H9 (cell line): ENCODE measurements at regions not wholly inside any gene's neighbourhood (a gene's known extent, or its start where the extent isn't known, plus 50 kb on each side); places are given as distances from the start of the nearest gene placed in this dataset.

Source experiments
- DNase-seq: peaks from one replicate; pipeline ENCODE4 v3.0.0-alpha.2; 2017
- H2AFZ ChIP-seq: one replicate; pipeline ENCODE4 v1.6.1; 2013; ENCODE audit warnings: mild to moderate bottlenecking, low read length, control low read depth, moderate library complexity
- H2AK5ac ChIP-seq: 2 replicates; pipeline ENCODE4 v1.6.1; 2013; ENCODE audit warnings: low read length, control low read depth, mixed read lengths; ENCODE audit not compliant: insufficient read length
- H2BK120ac ChIP-seq: one replicate; pipeline ENCODE4 v1.6.1; 2013; ENCODE audit warnings: low read depth, mild to moderate bottlenecking, low read length, control low read depth, inconsistent platforms; ENCODE audit not compliant: poor library complexity, severe bottlenecking
- H2BK12ac ChIP-seq: 2 replicates; pipeline ENCODE4 v1.6.1; 2013; ENCODE audit warnings: low read length, control low read depth, mixed read lengths, low read depth; ENCODE audit not compliant: insufficient read length
- H2BK15ac ChIP-seq: 2 replicates; pipeline ENCODE4 v1.6.1; 2013; ENCODE audit warnings: low read depth, low read length, control low read depth
- H2BK20ac ChIP-seq: one replicate; pipeline ENCODE4 v1.6.1; 2013; ENCODE audit warnings: low read depth, mild to moderate bottlenecking, low read length, control low read depth, inconsistent platforms; ENCODE audit not compliant: poor library complexity, severe bottlenecking
- H2BK5ac ChIP-seq: 2 replicates; pipeline ENCODE4 v1.6.1; 2013; ENCODE audit warnings: low read length, control low read depth, mixed read lengths; ENCODE audit not compliant: insufficient read length
- H3K14ac ChIP-seq: 2 replicates; pipeline ENCODE4 v1.6.1; 2013; ENCODE audit warnings: low read length, control low read depth; ENCODE audit not compliant: insufficient read depth
- H3K18ac ChIP-seq: 2 replicates; pipeline ENCODE4 v1.6.1; 2013; ENCODE audit warnings: low read depth, mild to moderate bottlenecking, mixed read lengths, low read length, control low read depth; ENCODE audit not compliant: insufficient read length
- H3K23ac ChIP-seq: 2 replicates; pipeline ENCODE4 v1.6.1; 2013; ENCODE audit warnings: low read length, control low read depth, mixed read lengths, low read depth; ENCODE audit not compliant: insufficient read length
- H3K23me2 ChIP-seq: 2 replicates; pipeline ENCODE4 v1.6.1; 2013; ENCODE audit warnings: low read depth, mild to moderate bottlenecking, mixed read lengths, low read length, control low read depth; ENCODE audit not compliant: insufficient read length, poor library complexity, severe bottlenecking
- H3K27ac ChIP-seq: 2 replicates; pipeline ENCODE4 v1.5.1; 2013; ENCODE audit warnings: low read length, control low read depth, mixed read lengths, low read depth; ENCODE audit not compliant: insufficient read length
- H3K27me3 ChIP-seq: 2 replicates; pipeline ENCODE4 v1.6.1; 2013; ENCODE audit warnings: low read length, control low read depth, inconsistent platforms; ENCODE audit not compliant: insufficient read depth
- H3K4ac ChIP-seq: 2 replicates; pipeline ENCODE4 v1.6.1; 2013; ENCODE audit warnings: low read depth, mild to moderate bottlenecking, control low read depth, inconsistent platforms, low read length, moderate library complexity
- H3K4me1 ChIP-seq: 2 replicates; pipeline ENCODE4 v1.6.1; 2013; ENCODE audit warnings: low read length, control low read depth, inconsistent platforms; ENCODE audit not compliant: insufficient read depth
- H3K4me2 ChIP-seq: 2 replicates; pipeline ENCODE4 v1.6.1; 2013; ENCODE audit warnings: low read length, control low read depth, mixed read lengths; ENCODE audit not compliant: insufficient read length, insufficient read depth
- H3K56ac ChIP-seq: 2 replicates; pipeline ENCODE4 v1.6.1; 2013; ENCODE audit warnings: low read depth, mild to moderate bottlenecking, mixed read lengths, low read length, control low read depth; ENCODE audit not compliant: insufficient read length
- H3K79me1 ChIP-seq: 2 replicates; pipeline ENCODE4 v1.6.1; 2013; ENCODE audit warnings: low read depth, mild to moderate bottlenecking, moderate library complexity, low read length, control low read depth, inconsistent platforms; ENCODE audit not compliant: insufficient read depth, poor library complexity, severe bottlenecking
- H3K79me2 ChIP-seq: 2 replicates; pipeline ENCODE4 v1.6.1; 2013; ENCODE audit warnings: low read length, control low read depth, inconsistent platforms; ENCODE audit not compliant: insufficient read depth
- H3K9ac ChIP-seq: 2 replicates; pipeline ENCODE4 v1.6.1; 2013; ENCODE audit warnings: low read length, control low read depth, mixed read lengths; ENCODE audit not compliant: insufficient read length; ENCODE audit errors: extremely low read depth
- H3K9me3 ChIP-seq: one replicate; pipeline ENCODE4 v1.6.1; 2013; ENCODE audit warnings: low read depth, low read length, inconsistent platforms; ENCODE audit not compliant: control insufficient read depth
- H3T11ph ChIP-seq: one replicate; pipeline ENCODE4 v1.6.1; 2013; ENCODE audit warnings: mild to moderate bottlenecking, low read length, control low read depth, inconsistent platforms
- H4K20me1 ChIP-seq: one replicate; pipeline ENCODE4 v1.6.1; 2013; ENCODE audit not compliant: control insufficient read depth, insufficient read length, insufficient read depth
- H4K5ac ChIP-seq: 2 replicates; pipeline ENCODE4 v1.6.1; 2013; ENCODE audit warnings: low read depth, mild to moderate bottlenecking, mixed read lengths, low read length, control low read depth; ENCODE audit not compliant: insufficient read length
- H4K8ac ChIP-seq: replicated peaks from 2 replicates; pipeline ENCODE4 v1.6.1; 2013; ENCODE audit warnings: low read length, control low read depth, mixed read lengths, low read depth; ENCODE audit not compliant: insufficient read length
- H4K91ac ChIP-seq: 2 replicates; pipeline ENCODE4 v1.6.1; 2013; ENCODE audit warnings: low read depth, mild to moderate bottlenecking, moderate library complexity, mixed read lengths, low read length, control low read depth; ENCODE audit not compliant: insufficient read length
- H3K27ac Mint-ChIP-seq, 3 experiments: 2 replicates in 2 of 3; 3 replicates in 1 of 3; pipeline ENCODE4 v1.8.0; 2020 to 2021; ENCODE audit warnings: mixed read lengths in 3 of 3, mild to moderate bottlenecking in 1 of 3, moderate library complexity in 1 of 3
- H3K27me3 Mint-ChIP-seq: 2 replicates; pipeline ENCODE4 v1.8.0; 2021; ENCODE audit warnings: low read depth, mild to moderate bottlenecking, moderate library complexity, mixed read lengths
- H3K36me3 Mint-ChIP-seq, 3 experiments: 2 replicates in 2 of 3; 3 replicates in 1 of 3; pipeline ENCODE4 v1.8.0; 2020 to 2021; ENCODE audit warnings: low read depth in 3 of 3, mixed read lengths in 3 of 3; ENCODE audit not compliant: insufficient read depth in 1 of 3
- H3K4me1 Mint-ChIP-seq, 2 experiments: 2 replicates each; pipeline ENCODE4 v1.8.0; 2020; ENCODE audit warnings: mixed read lengths in 2 of 2
- H3K4me3 Mint-ChIP-seq, 2 experiments: 2 replicates in 1 of 2; 3 replicates in 1 of 2; pipeline ENCODE4 v1.8.0; 2020 to 2021; ENCODE audit warnings: mild to moderate bottlenecking in 2 of 2, mixed read lengths in 2 of 2, moderate library complexity in 1 of 2
- H3K9me3 Mint-ChIP-seq, 2 experiments: 2 replicates in 1 of 2; 3 replicates in 1 of 2; pipeline ENCODE4 v1.8.0; 2020; ENCODE audit warnings: mild to moderate bottlenecking in 2 of 2, mixed read lengths in 2 of 2, moderate library complexity in 1 of 2
- WGBS: extraction: QIAGEN DNeasy Blood & Tissue Kit; methylation state at CpG from one replicate; pipeline ENCODE4 v1.1.7; 2013; ENCODE audit warnings: missing lambda C conversion rate, low lambda C conversion rate, mixed read lengths; ENCODE audit not compliant: insufficient read length; ENCODE audit errors: extremely low coverage; 5-methylcytosine and 5-hydroxymethylcytosine counted together
- TF ChIP-seq, protein P1 (sequence below): fragments of 200-600 bp; sonication (generic); conservative IDR thresholded peaks from 3 replicates; pipeline ENCODE4 v1.8.0; 2021; ENCODE audit warnings: antibody characterized with exemption, mild to moderate bottlenecking

DNA sequence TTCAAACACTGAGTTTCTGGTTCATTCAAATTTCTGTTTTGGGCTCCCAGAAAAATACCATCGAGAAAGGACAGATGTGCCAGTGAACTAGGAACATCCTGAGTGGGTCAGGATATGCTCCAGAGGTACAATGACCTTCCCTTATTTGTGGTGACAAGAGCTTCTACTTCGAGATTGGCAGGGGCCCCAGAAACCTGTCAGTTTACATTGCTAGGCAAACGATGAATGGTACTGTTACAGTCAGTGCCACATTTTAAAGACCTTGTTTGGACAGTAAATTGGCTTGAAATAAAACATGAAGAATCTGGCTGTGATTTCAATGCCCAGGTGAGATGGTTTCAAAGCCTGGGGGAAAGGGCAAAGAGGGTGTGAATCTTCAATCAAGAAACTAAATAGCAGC, 454.5 kb upstream of the ID4 start:
- Histone ChIP-seq H4K91ac (no peak overlapping the region), H3K14ac (no peak overlapping the region), H2BK120ac (no peak overlapping the region), H2BK5ac (no peak overlapping the region), H2AFZ (no peak overlapping the region), H3T11ph (no peak overlapping the region), H3K4me1 (no peaks in the 10 kb centered on the region; the same call in 1 of the 2 replicates), H3K23ac (no peak overlapping the region), H3K9me3 (no peaks in the 10 kb centered on the region), H4K20me1 (no peaks in the 10 kb centered on the region), H2BK15ac (no peak overlapping the region), H3K79me2 (no peaks in the 10 kb centered on the region), H3K4ac (no peak overlapping the region), H2BK12ac (no peak overlapping the region), H2AK5ac (no peak overlapping the region), H3K18ac (no peak overlapping the region), H2BK20ac (no peak overlapping the region), H4K8ac (no peak overlapping the region), H3K79me1 (no peaks in the 10 kb centered on the region), H3K27me3 (no peaks in the 10 kb centered on the region), H3K56ac (no peak overlapping the region), H3K4me2 (no peak overlapping the region), H3K27ac (no peak overlapping the region), H4K5ac (no peak overlapping the region), H3K23me2 (no peaks in the 10 kb centered on the region), H3K9ac (no peak overlapping the region)
- Mint-ChIP-seq H3K27ac (no peak overlapping the region), H3K9me3 (peaks cover 11% of the 10 kb centered on the region in 2 experiments; a peak in 4 of 5 replicates), H3K27me3 (no peaks in the 10 kb centered on the region), H3K4me1 (peaks cover 3 to 7% of the 10 kb centered on the region in 2 experiments; a peak in 2 of 4 replicates), H3K36me3 (peaks cover 0 to 7% (median 0%) of the 10 kb centered on the region in 3 experiments; a peak in 1 of 7 replicates), H3K4me3 (no peak overlapping the region)
- TF ChIP-seq, protein P1, sequence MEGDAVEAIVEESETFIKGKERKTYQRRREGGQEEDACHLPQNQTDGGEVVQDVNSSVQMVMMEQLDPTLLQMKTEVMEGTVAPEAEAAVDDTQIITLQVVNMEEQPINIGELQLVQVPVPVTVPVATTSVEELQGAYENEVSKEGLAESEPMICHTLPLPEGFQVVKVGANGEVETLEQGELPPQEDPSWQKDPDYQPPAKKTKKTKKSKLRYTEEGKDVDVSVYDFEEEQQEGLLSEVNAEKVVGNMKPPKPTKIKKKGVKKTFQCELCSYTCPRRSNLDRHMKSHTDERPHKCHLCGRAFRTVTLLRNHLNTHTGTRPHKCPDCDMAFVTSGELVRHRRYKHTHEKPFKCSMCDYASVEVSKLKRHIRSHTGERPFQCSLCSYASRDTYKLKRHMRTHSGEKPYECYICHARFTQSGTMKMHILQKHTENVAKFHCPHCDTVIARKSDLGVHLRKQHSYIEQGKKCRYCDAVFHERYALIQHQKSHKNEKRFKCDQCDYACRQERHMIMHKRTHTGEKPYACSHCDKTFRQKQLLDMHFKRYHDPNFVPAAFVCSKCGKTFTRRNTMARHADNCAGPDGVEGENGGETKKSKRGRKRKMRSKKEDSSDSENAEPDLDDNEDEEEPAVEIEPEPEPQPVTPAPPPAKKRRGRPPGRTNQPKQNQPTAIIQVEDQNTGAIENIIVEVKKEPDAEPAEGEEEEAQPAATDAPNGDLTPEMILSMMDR: no peak
- no peak for DNase-seq
- WGBS: no CpG with 5 or more reads among the region's 3 CpGs
